ENCODE measurements at regions not wholly inside any gene's neighbourhood (a gene's known extent, or its start where the extent isn't known, plus 50 kb on each side); places are given as distances from the start of the nearest gene placed in this dataset.

DNA sequence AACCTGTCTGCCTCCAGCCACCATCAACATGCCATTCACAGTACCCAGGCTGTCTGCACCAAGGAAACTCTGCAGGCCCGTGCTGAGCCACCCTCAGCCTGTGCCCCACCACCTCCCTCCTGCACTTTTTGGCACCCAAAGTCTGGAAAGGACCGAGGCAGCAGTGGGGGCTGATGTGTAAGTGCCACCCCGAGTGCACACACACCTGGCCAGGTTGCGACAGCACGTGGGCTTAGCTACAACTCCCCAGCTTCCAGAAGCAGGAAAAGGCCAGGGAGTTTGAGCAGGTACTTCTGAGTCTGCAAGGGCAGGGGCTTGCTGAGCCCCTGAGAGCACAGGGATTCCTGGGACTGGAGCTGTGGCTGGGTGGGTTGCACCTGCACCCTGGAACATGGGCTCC lies 303.3 kb upstream of the OPRM1 start:
- 71% methylated on average over 5 of the region's 5 CpGs for WGBS
- TF ChIP-seq, protein P1, sequence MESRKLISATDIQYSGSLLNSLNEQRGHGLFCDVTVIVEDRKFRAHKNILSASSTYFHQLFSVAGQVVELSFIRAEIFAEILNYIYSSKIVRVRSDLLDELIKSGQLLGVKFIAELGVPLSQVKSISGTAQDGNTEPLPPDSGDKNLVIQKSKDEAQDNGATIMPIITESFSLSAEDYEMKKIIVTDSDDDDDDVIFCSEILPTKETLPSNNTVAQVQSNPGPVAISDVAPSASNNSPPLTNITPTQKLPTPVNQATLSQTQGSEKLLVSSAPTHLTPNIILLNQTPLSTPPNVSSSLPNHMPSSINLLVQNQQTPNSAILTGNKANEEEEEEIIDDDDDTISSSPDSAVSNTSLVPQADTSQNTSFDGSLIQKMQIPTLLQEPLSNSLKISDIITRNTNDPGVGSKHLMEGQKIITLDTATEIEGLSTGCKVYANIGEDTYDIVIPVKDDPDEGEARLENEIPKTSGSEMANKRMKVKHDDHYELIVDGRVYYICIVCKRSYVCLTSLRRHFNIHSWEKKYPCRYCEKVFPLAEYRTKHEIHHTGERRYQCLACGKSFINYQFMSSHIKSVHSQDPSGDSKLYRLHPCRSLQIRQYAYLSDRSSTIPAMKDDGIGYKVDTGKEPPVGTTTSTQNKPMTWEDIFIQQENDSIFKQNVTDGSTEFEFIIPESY (IDR thresholded peaks at IDR 0.05), result no peak
- TF ChIP-seq, protein P2, sequence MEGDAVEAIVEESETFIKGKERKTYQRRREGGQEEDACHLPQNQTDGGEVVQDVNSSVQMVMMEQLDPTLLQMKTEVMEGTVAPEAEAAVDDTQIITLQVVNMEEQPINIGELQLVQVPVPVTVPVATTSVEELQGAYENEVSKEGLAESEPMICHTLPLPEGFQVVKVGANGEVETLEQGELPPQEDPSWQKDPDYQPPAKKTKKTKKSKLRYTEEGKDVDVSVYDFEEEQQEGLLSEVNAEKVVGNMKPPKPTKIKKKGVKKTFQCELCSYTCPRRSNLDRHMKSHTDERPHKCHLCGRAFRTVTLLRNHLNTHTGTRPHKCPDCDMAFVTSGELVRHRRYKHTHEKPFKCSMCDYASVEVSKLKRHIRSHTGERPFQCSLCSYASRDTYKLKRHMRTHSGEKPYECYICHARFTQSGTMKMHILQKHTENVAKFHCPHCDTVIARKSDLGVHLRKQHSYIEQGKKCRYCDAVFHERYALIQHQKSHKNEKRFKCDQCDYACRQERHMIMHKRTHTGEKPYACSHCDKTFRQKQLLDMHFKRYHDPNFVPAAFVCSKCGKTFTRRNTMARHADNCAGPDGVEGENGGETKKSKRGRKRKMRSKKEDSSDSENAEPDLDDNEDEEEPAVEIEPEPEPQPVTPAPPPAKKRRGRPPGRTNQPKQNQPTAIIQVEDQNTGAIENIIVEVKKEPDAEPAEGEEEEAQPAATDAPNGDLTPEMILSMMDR (IDR thresholded peaks at IDR 0.05; ENCODE audit: low read depth, low read length, missing input control), result no peak
- TF ChIP-seq, protein P3, sequence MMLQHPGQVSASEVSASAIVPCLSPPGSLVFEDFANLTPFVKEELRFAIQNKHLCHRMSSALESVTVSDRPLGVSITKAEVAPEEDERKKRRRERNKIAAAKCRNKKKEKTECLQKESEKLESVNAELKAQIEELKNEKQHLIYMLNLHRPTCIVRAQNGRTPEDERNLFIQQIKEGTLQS (IDR thresholded peaks at IDR 0.05), result no peak
- TF ChIP-seq RXRA (IDR thresholded peaks at IDR 0.05) (no peak), JUND (IDR thresholded peaks at IDR 0.05) (no peak), HNF4A (conservative IDR thresholded peaks at IDR 0.05) (no peak), FOXA2 (IDR thresholded peaks at IDR 0.05) (no peak), TAF1 (conservative IDR thresholded peaks at IDR 0.05) (no peak), NR2F2 (IDR thresholded peaks at IDR 0.05) (no peak), YY1 (IDR thresholded peaks at IDR 0.05) (no peak), RAD21 (IDR thresholded peaks at IDR 0.05) (no peak), HNF4G (IDR thresholded peaks at IDR 0.05) (no peak), SP1 (IDR thresholded peaks at IDR 0.05) (no peak), GABPA (IDR thresholded peaks at IDR 0.05 in 1 of 2, conservative IDR thresholded peaks at IDR 0.05 in 1 of 2) (no peak), FOXA1 (IDR thresholded peaks at IDR 0.05) (no peak), EGR1 (IDR thresholded peaks at IDR 0.05; ENCODE audit: low read depth in 2 of 2) (no peak)
- TF ChIP-seq, protein P4, sequence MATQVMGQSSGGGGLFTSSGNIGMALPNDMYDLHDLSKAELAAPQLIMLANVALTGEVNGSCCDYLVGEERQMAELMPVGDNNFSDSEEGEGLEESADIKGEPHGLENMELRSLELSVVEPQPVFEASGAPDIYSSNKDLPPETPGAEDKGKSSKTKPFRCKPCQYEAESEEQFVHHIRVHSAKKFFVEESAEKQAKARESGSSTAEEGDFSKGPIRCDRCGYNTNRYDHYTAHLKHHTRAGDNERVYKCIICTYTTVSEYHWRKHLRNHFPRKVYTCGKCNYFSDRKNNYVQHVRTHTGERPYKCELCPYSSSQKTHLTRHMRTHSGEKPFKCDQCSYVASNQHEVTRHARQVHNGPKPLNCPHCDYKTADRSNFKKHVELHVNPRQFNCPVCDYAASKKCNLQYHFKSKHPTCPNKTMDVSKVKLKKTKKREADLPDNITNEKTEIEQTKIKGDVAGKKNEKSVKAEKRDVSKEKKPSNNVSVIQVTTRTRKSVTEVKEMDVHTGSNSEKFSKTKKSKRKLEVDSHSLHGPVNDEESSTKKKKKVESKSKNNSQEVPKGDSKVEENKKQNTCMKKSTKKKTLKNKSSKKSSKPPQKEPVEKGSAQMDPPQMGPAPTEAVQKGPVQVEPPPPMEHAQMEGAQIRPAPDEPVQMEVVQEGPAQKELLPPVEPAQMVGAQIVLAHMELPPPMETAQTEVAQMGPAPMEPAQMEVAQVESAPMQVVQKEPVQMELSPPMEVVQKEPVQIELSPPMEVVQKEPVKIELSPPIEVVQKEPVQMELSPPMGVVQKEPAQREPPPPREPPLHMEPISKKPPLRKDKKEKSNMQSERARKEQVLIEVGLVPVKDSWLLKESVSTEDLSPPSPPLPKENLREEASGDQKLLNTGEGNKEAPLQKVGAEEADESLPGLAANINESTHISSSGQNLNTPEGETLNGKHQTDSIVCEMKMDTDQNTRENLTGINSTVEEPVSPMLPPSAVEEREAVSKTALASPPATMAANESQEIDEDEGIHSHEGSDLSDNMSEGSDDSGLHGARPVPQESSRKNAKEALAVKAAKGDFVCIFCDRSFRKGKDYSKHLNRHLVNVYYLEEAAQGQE (IDR thresholded peaks at IDR 0.05), result no peak
- TF ChIP-seq, protein P5, sequence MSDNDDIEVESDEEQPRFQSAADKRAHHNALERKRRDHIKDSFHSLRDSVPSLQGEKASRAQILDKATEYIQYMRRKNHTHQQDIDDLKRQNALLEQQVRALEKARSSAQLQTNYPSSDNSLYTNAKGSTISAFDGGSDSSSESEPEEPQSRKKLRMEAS (IDR thresholded peaks at IDR 0.05), result no peak
- H3K9ac ChIP-seq (ENCODE audit: low read depth in 1 of 2, low read length in 2 of 2), result no peak overlapping the region
- peaks cover 3 to 4% (median 3%) of the 10 kb centered on the region in 4 donors for H3K9me3 ChIP-seq (ENCODE audit: control insufficient read depth in 4 of 4, low read length in 3 of 4)
- DNase-seq (ENCODE audit: low spot score), result no peak
- H3K27me3 ChIP-seq (ENCODE audit: control insufficient read depth in 4 of 4, insufficient read depth in 4 of 4, low read length in 3 of 4), result no peaks in the 10 kb centered on the region
- H3K36me3 ChIP-seq (ENCODE audit: control insufficient read depth in 4 of 4, insufficient read depth in 3 of 4, low read depth in 1 of 4, low read length in 3 of 4), result no peaks in the 10 kb centered on the region
- no peaks in the 10 kb centered on the region for H3K4me1 ChIP-seq (ENCODE audit: control insufficient read depth in 4 of 4, insufficient read depth in 4 of 4, low read length in 3 of 4)
- no peak overlapping the region for H3K27ac ChIP-seq (ENCODE audit: low read depth in 1 of 2, low read length in 2 of 2)
- H3K4me3 ChIP-seq (ENCODE audit: low read depth in 1 of 3, low read length in 3 of 3), result no peak overlapping the region
